Neural cell (in vitro differentiated cells): ENCODE measurements at regions not wholly inside any gene's neighbourhood (a gene's known extent, or its start where the extent isn't known, plus 50 kb on each side); places are given as distances from the start of the nearest gene placed in this dataset.

ENCODE experiments used
- H2AFZ ChIP-seq: fragments of 200-600, 300-800 bp; sonication (generic), shearing (Covaris generic); 2 replicates; pipeline ENCODE4 v1.6.0; 2014; ENCODE audit warnings: low read depth, mild to moderate bottlenecking, antibody characterized with exemption, low read length, moderate library complexity
- H3F3A ChIP-seq: fragments of 200-600 bp; shearing (Covaris generic); 2 replicates; pipeline ENCODE4 v1.6.1; 2016; ENCODE audit warnings: mild to moderate bottlenecking, moderate library complexity, mixed read lengths, antibody characterized with exemption, low read length; ENCODE audit not compliant: insufficient read depth, poor library complexity, severe bottlenecking
- H3K27ac ChIP-seq: fragments of 200-600, 300-800 bp; sonication (generic), shearing (Covaris generic); 2 replicates; pipeline ENCODE4 v1.5.1; 2014; ENCODE audit warnings: mild to moderate bottlenecking, low read length, moderate library complexity
- H3K27me3 ChIP-seq: fragments of 300-800, 200-600 bp; sonication (generic), shearing (Covaris generic); 2 replicates; pipeline ENCODE4 v1.6.0; 2014; ENCODE audit warnings: mild to moderate bottlenecking, low read depth, low read length, moderate library complexity; ENCODE audit not compliant: insufficient read depth
- H3K36me3 ChIP-seq: fragments of 300-800, 200-600 bp; sonication (generic), shearing (Covaris generic); 2 replicates; pipeline ENCODE4 v1.5.1; 2014; ENCODE audit warnings: mild to moderate bottlenecking, antibody characterized with exemption, low read length, moderate library complexity; ENCODE audit not compliant: insufficient read depth
- H3K4me2 ChIP-seq: fragments of 300-800, 200-600 bp; sonication (generic), shearing (Covaris generic); 2 replicates; pipeline ENCODE4 v1.6.0; 2014; ENCODE audit warnings: mild to moderate bottlenecking, low read length
- H3K4me3 ChIP-seq: fragments of 300-800, 200-600 bp; sonication (generic), shearing (Covaris generic); 2 replicates; pipeline ENCODE4 v1.5.1; 2014; ENCODE audit warnings: mild to moderate bottlenecking, low read length, moderate library complexity
- H3K79me2 ChIP-seq: fragments of 200-600 bp; shearing (Covaris generic); replicated peaks from 2 replicates; pipeline ENCODE4 v1.6.0; 2014; ENCODE audit warnings: mild to moderate bottlenecking, low read length, moderate library complexity; ENCODE audit not compliant: insufficient read depth
- H3K9ac ChIP-seq: fragments of 300-800, 200-600 bp; sonication (generic), shearing (Covaris generic); 2 replicates; pipeline ENCODE4 v1.6.1; 2016; ENCODE audit warnings: mild to moderate bottlenecking, low read length, mixed read lengths
- H3K9me2 ChIP-seq: fragments of 200-600 bp; shearing (Covaris generic); 2 replicates; pipeline ENCODE4 v1.6.1; 2016; ENCODE audit warnings: mild to moderate bottlenecking, low read length, mixed read lengths; ENCODE audit not compliant: insufficient read depth
- H3K9me3 ChIP-seq: fragments of 200-600, 300-800 bp; sonication (generic), shearing (Covaris generic); 2 replicates; pipeline ENCODE4 v1.6.1; 2016; ENCODE audit warnings: mild to moderate bottlenecking, mixed run types, low read length, moderate library complexity, mixed read lengths
- H4K20me1 ChIP-seq: fragments of 200-600 bp; shearing (Covaris generic); 2 replicates; pipeline ENCODE4 v1.6.1; 2016; ENCODE audit warnings: mild to moderate bottlenecking, mixed run types; ENCODE audit not compliant: insufficient read depth
- EP300 ChIP-seq: fragments of 450-650 bp; conservative IDR thresholded peaks from 2 replicates; pipeline ENCODE4 v1.6.1; 2014; ENCODE audit warnings: antibody characterized with exemption, mild to moderate bottlenecking, moderate library complexity; ENCODE audit not compliant: poor library complexity, severe bottlenecking
- EZH2 ChIP-seq: fragments of 200-600, 300-800 bp; shearing (Covaris generic), sonication (generic); IDR thresholded peaks from 2 replicates; pipeline ENCODE4 v1.6.1; 2014; ENCODE audit warnings: antibody characterized with exemption, low read length, borderline replicate concordance, mild to moderate bottlenecking; ENCODE audit not compliant: insufficient read depth, poor library complexity, severe bottlenecking
- MXI1 ChIP-seq: fragments of 450-650 bp; conservative IDR thresholded peaks from 2 replicates; pipeline ENCODE4 v1.6.1; 2014; ENCODE audit warnings: antibody characterized with exemption, mild to moderate bottlenecking; ENCODE audit not compliant: poor library complexity, severe bottlenecking
- POLR2AphosphoS5 ChIP-seq: IDR thresholded peaks from 2 replicates; pipeline ENCODE4 v1.6.1; 2012
- RAD21 ChIP-seq: fragments of 450-650 bp; conservative IDR thresholded peaks from 2 replicates; pipeline ENCODE4 v1.6.1; 2014; ENCODE audit warnings: antibody characterized with exemption, mild to moderate bottlenecking, moderate library complexity
- SMC3 ChIP-seq: fragments of 450-650 bp; conservative IDR thresholded peaks from 2 replicates; pipeline ENCODE4 v1.6.1; 2014; ENCODE audit warnings: antibody characterized with exemption, mild to moderate bottlenecking, moderate library complexity; ENCODE audit not compliant: poor library complexity
- TAF1 ChIP-seq: IDR thresholded peaks from 2 replicates; pipeline ENCODE4 v1.6.1; 2012; ENCODE audit warnings: low read depth
- TF ChIP-seq, protein P1 (sequence below): fragments of 450-650 bp; IDR thresholded peaks from 2 replicates; pipeline ENCODE4 v1.5.1; 2014; ENCODE audit warnings: antibody characterized with exemption, mild to moderate bottlenecking, moderate library complexity; ENCODE audit not compliant: poor library complexity, severe bottlenecking
- TF ChIP-seq, protein P2 (sequence below): IDR thresholded peaks from 2 replicates; pipeline ENCODE4 v1.6.1; 2012; ENCODE audit warnings: borderline replicate concordance

DNA sequence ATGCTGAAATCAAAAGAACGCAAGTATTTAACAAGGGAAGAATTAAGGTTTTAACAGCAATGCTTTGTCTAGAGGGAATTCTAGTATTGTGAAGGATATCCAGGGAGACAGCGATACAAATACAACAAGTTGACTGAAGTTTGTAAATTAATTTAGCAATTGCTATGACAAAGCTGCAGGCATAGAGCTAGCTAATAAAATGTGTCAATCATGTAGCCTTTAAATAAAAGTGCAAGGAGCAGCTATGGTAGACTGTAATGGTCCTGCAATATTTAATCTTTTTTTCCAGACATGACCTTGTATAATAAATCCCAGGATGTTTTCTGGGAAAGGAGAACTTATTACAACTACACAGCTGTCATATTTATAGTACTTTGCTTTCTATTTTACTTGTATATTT is 779.3 kb downstream of the SLITRK5 start:
- Histone ChIP-seq H3K36me3 (no peaks in the 10 kb centered on the region), H2AFZ (no peak overlapping the region), H3K4me3 (no peak overlapping the region), H4K20me1 (no peaks in the 10 kb centered on the region), H3K79me2 (no peaks in the 10 kb centered on the region), H3K27ac (no peak overlapping the region), H3K9me3 (no peaks in the 10 kb centered on the region), H3F3A (no peaks in the 10 kb centered on the region), H3K27me3 (no peaks in the 10 kb centered on the region), H3K9ac (no peak overlapping the region), H3K4me2 (no peak overlapping the region), H3K9me2 (no peaks in the 10 kb centered on the region)
- TF ChIP-seq, protein P1, sequence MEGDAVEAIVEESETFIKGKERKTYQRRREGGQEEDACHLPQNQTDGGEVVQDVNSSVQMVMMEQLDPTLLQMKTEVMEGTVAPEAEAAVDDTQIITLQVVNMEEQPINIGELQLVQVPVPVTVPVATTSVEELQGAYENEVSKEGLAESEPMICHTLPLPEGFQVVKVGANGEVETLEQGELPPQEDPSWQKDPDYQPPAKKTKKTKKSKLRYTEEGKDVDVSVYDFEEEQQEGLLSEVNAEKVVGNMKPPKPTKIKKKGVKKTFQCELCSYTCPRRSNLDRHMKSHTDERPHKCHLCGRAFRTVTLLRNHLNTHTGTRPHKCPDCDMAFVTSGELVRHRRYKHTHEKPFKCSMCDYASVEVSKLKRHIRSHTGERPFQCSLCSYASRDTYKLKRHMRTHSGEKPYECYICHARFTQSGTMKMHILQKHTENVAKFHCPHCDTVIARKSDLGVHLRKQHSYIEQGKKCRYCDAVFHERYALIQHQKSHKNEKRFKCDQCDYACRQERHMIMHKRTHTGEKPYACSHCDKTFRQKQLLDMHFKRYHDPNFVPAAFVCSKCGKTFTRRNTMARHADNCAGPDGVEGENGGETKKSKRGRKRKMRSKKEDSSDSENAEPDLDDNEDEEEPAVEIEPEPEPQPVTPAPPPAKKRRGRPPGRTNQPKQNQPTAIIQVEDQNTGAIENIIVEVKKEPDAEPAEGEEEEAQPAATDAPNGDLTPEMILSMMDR = no peak
- TF ChIP-seq TAF1 (no peak), EP300 (no peak), SMC3 (no peak), POLR2AphosphoS5 (no peak), RAD21 (no peak), MXI1 (no peak), EZH2 (no peak)
- TF ChIP-seq, protein P2, sequence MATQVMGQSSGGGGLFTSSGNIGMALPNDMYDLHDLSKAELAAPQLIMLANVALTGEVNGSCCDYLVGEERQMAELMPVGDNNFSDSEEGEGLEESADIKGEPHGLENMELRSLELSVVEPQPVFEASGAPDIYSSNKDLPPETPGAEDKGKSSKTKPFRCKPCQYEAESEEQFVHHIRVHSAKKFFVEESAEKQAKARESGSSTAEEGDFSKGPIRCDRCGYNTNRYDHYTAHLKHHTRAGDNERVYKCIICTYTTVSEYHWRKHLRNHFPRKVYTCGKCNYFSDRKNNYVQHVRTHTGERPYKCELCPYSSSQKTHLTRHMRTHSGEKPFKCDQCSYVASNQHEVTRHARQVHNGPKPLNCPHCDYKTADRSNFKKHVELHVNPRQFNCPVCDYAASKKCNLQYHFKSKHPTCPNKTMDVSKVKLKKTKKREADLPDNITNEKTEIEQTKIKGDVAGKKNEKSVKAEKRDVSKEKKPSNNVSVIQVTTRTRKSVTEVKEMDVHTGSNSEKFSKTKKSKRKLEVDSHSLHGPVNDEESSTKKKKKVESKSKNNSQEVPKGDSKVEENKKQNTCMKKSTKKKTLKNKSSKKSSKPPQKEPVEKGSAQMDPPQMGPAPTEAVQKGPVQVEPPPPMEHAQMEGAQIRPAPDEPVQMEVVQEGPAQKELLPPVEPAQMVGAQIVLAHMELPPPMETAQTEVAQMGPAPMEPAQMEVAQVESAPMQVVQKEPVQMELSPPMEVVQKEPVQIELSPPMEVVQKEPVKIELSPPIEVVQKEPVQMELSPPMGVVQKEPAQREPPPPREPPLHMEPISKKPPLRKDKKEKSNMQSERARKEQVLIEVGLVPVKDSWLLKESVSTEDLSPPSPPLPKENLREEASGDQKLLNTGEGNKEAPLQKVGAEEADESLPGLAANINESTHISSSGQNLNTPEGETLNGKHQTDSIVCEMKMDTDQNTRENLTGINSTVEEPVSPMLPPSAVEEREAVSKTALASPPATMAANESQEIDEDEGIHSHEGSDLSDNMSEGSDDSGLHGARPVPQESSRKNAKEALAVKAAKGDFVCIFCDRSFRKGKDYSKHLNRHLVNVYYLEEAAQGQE = no peak

DNA sequence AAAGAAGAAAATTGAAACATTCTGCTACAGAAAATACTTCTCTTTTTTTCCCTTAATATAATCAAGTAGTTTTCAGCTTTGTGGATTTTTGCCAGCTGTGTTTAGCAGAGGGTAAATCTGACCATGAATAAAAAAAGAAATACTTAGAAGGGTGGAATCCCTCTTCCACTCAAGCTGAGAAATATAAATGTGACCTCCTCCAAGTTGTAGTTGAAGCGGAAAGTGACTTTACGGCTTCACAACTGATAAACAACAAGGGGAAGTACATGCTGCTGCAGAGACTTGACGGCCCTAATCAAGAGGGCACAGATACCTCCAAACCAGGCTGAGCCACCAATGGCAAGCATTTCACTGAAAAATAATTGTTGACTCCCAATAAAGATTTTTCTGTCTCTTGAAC is 785.0 kb downstream of the SLITRK5 start:
- Histone ChIP-seq H3K9me2 (no peaks in the 10 kb centered on the region), H3K27ac (no peak overlapping the region), H3K36me3 (no peaks in the 10 kb centered on the region), H3K79me2 (no peaks in the 10 kb centered on the region), H3K4me3 (no peak overlapping the region), H3K9me3 (no peaks in the 10 kb centered on the region), H3K9ac (no peak overlapping the region), H4K20me1 (no peaks in the 10 kb centered on the region), H3K27me3 (no peaks in the 10 kb centered on the region), H2AFZ (no peak overlapping the region), H3K4me2 (no peak overlapping the region), H3F3A (no peaks in the 10 kb centered on the region)
- TF ChIP-seq SMC3 = no peak
- TF ChIP-seq EZH2 = no peak

DNA sequence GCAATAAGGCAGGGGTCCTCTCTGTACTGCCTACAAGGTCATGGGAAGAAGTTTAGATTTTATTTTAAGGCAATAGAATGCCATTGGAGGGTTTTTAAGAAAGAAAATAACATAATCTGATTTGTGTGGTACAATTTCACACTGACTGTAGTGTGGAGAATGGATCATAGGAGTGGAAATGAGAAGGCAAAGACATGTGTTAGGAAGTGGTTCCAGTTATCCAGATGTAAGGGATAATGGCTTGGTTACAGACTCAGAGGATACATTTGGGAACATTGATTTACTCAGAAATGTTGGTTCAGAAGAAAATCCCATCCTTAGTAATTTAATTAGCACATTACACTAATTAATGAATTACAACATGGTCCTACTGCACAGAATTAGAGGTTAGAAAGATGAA is 788.2 kb downstream of the SLITRK5 start:
- no peak overlapping the region for H3K4me2 ChIP-seq
- H3K27me3 ChIP-seq = no peaks in the 10 kb centered on the region
- no peak overlapping the region for H3K4me3 ChIP-seq
- no peaks in the 10 kb centered on the region for H3K36me3 ChIP-seq
- no peaks in the 10 kb centered on the region for H3K79me2 ChIP-seq
- H3K27ac ChIP-seq = no peak overlapping the region
- no peaks in the 10 kb centered on the region for H4K20me1 ChIP-seq
- H3K9me3 ChIP-seq = no peaks in the 10 kb centered on the region
- H3K9me2 ChIP-seq = no peaks in the 10 kb centered on the region
- H3F3A ChIP-seq = no peaks in the 10 kb centered on the region
- TF ChIP-seq EZH2 (no peak), RAD21 (no peak), EP300 (no peak), MXI1 (no peak), SMC3 (no peak), TAF1 (no peak), POLR2AphosphoS5 (no peak)
- TF ChIP-seq, protein P1 = no peak
- TF ChIP-seq, protein P2 = no peak
- no peak overlapping the region for H2AFZ ChIP-seq
- no peak overlapping the region for H3K9ac ChIP-seq
